GM21360 (cell line): ENCODE measurements at regions not wholly inside any gene's neighbourhood (a gene's known extent, or its start where the extent isn't known, plus 50 kb on each side); places are given as distances from the start of the nearest gene placed in this dataset.
A peak's percentile ranks its signal among the peaks of the same experiment; 100 is the strongest.

Experiments used
- ATAC-seq: cut with Tn5 transposase; IDR thresholded peaks from one replicate; pipeline ENCODE4 v1.9.1; 2021; ENCODE audit warnings: mild to moderate bottlenecking, moderate library complexity; ENCODE audit not compliant: unreplicated experiment

- ATAC-seq: no peak
These were observed 134.6 kb downstream of the AASDHPPT start for GRCh38 chr11:106212081-106212480.

- ATAC-seq: no peak
These were observed 138.8 kb downstream of the AASDHPPT start for GRCh38 chr11:106216281-106216680.

GRCh38 chr11:106217456-106217855 lies 140.0 kb downstream of the AASDHPPT start:
- no peak for ATAC-seq

- no peak for ATAC-seq
These were observed 140.6 kb downstream of the AASDHPPT start for GRCh38 chr11:106218106-106218505.

- no peak for ATAC-seq
These were observed 145.2 kb downstream of the AASDHPPT start for GRCh38 chr11:106222626-106223025.

GRCh38 chr11:106224172-106224571 lies 146.7 kb downstream of the AASDHPPT start:
- ATAC-seq: no peak

- no peak for ATAC-seq
These were observed 151.5 kb downstream of the AASDHPPT start for GRCh38 chr11:106228996-106229395.

- ATAC-seq: no peak
These were observed 154.1 kb downstream of the AASDHPPT start for GRCh38 chr11:106231591-106231990.

GRCh38 chr11:106233191-106233590 lies 155.7 kb downstream of the AASDHPPT start:
- peak; percentile 49 for ATAC-seq

- ATAC-seq: peak; percentile 58
These were observed 157.3 kb downstream of the AASDHPPT start for GRCh38 chr11:106234794-106235193.

GRCh38 chr11:106236295-106236694 lies 158.8 kb downstream of the AASDHPPT start:
- no peak for ATAC-seq

- no peak for ATAC-seq
These were observed 161.4 kb downstream of the AASDHPPT start for GRCh38 chr11:106238704-106239360.

GRCh38 chr11:106241601-106242257 lies 164.3 kb downstream of the AASDHPPT start:
- ATAC-seq: no peak

- ATAC-seq: no peak
These were observed 165.4 kb downstream of the AASDHPPT start for GRCh38 chr11:106242718-106243415.

- ATAC-seq: no peak
These were observed 169.0 kb downstream of the AASDHPPT start for GRCh38 chr11:106246495-106246894.

- no peak for ATAC-seq
These were observed 172.3 kb downstream of the AASDHPPT start for GRCh38 chr11:106249617-106250239.

GRCh38 chr11:106262852-106263251 lies 185.4 kb downstream of the AASDHPPT start:
- ATAC-seq: no peak

GRCh38 chr11:106263527-106263926 lies 186.1 kb downstream of the AASDHPPT start:
- ATAC-seq: no peak

- ATAC-seq: no peak
These were observed 193.6 kb downstream of the AASDHPPT start for GRCh38 chr11:106271086-106271485.

GRCh38 chr11:106271686-106272085 lies 194.2 kb downstream of the AASDHPPT start:
- ATAC-seq: no peak

GRCh38 chr11:106275151-106275550 lies 197.7 kb downstream of the AASDHPPT start:
- no peak for ATAC-seq

- ATAC-seq: no peak
These were observed 198.7 kb downstream of the AASDHPPT start for GRCh38 chr11:106276126-106276525.
